Kidney epithelial cell (primary cell): ENCODE measurements at regions not wholly inside any gene's neighbourhood (a gene's known extent, or its start where the extent isn't known, plus 50 kb on each side); places are given as distances from the start of the nearest gene placed in this dataset.
"Not testable (repeated sequence)": the region's sequence is repeated elsewhere in the genome, so short reads cannot be mapped to it uniquely, and the experiment has no call there.

Experiments
- DNase-seq: peaks from one replicate; pipeline ENCODE4 v3.0.0-alpha.2; 2010; ENCODE audit warnings: low read depth
- H3K27me3 ChIP-seq: 2 replicates; pipeline ENCODE4 v1.6.0; 2011; ENCODE audit warnings: low read length; ENCODE audit not compliant: control insufficient read depth, insufficient read depth
- H3K36me3 ChIP-seq: 2 replicates; pipeline ENCODE4 v1.5.1; 2011; ENCODE audit warnings: low read length; ENCODE audit not compliant: control insufficient read depth, insufficient read depth
- H3K4me3 ChIP-seq: 2 replicates; pipeline ENCODE4 v1.5.1; 2011; ENCODE audit warnings: low read depth, mild to moderate bottlenecking, control low read depth, low read length
- CTCF ChIP-seq: IDR thresholded peaks from 2 replicates; pipeline ENCODE4 v1.5.1; 2011; ENCODE audit warnings: mild to moderate bottlenecking, moderate library complexity, low read length, control low read depth, inconsistent platforms; ENCODE audit not compliant: insufficient read depth, poor library complexity, severe bottlenecking

- H3K4me3 ChIP-seq: no peak overlapping the region
- no peak for TF ChIP-seq CTCF
- no peaks in the 10 kb centered on the region for H3K36me3 ChIP-seq
- DNase-seq: no peak
- no peaks in the 10 kb centered on the region for H3K27me3 ChIP-seq
Measured at GRCh38 chr4:160563552-160564282, 1460.8 kb downstream of the RAPGEF2 start.

- TF ChIP-seq CTCF: no peak
- Histone ChIP-seq H3K4me3 (no peak overlapping the region), H3K27me3 (no peaks in the 10 kb centered on the region), H3K36me3 (no peaks in the 10 kb centered on the region)
- DNase-seq: no peak
Measured at GRCh38 chr4:160567634-160568033, 1464.8 kb downstream of the RAPGEF2 start.

- Histone ChIP-seq H3K4me3 (no peak overlapping the region), H3K27me3 (no peaks in the 10 kb centered on the region), H3K36me3 (no peaks in the 10 kb centered on the region)
- no peak for TF ChIP-seq CTCF
- no peak for DNase-seq
Measured at GRCh38 chr4:160570271-160570670, 1467.4 kb downstream of the RAPGEF2 start.

- not testable (repeated sequence) for H3K4me3 ChIP-seq, H3K27me3 ChIP-seq, DNase-seq, H3K36me3 ChIP-seq
Measured at GRCh38 chr4:160574272-160574671, 1471.4 kb downstream of the RAPGEF2 start.

- Histone ChIP-seq H3K27me3 (no peaks in the 10 kb centered on the region), H3K36me3 (no peaks in the 10 kb centered on the region), H3K4me3 (no peak overlapping the region)
- TF ChIP-seq CTCF: no peak
- DNase-seq: no peak
Measured at GRCh38 chr4:160580581-160580980, 1477.7 kb downstream of the RAPGEF2 start.

- Histone ChIP-seq H3K4me3 (no peak overlapping the region), H3K36me3 (no peaks in the 10 kb centered on the region), H3K27me3 (no peaks in the 10 kb centered on the region)
- no peak for DNase-seq
- TF ChIP-seq CTCF: no peak
Measured at GRCh38 chr4:160592258-160592657, 1489.4 kb downstream of the RAPGEF2 start.
